Neural cell (in vitro differentiated cells): ENCODE measurements at regions not wholly inside any gene's neighbourhood (a gene's known extent, or its start where the extent isn't known, plus 50 kb on each side); places are given as distances from the start of the nearest gene placed in this dataset.

ENCODE experiments used
- H2AFZ ChIP-seq: fragments of 200-600, 300-800 bp; sonication (generic), shearing (Covaris generic); 2 replicates; pipeline ENCODE4 v1.6.0; 2014; ENCODE audit warnings: low read depth, mild to moderate bottlenecking, antibody characterized with exemption, low read length, moderate library complexity
- H3F3A ChIP-seq: fragments of 200-600 bp; shearing (Covaris generic); 2 replicates; pipeline ENCODE4 v1.6.1; 2016; ENCODE audit warnings: mild to moderate bottlenecking, moderate library complexity, mixed read lengths, antibody characterized with exemption, low read length; ENCODE audit not compliant: insufficient read depth, poor library complexity, severe bottlenecking
- H3K27ac ChIP-seq: fragments of 200-600, 300-800 bp; sonication (generic), shearing (Covaris generic); 2 replicates; pipeline ENCODE4 v1.5.1; 2014; ENCODE audit warnings: mild to moderate bottlenecking, low read length, moderate library complexity
- H3K27me3 ChIP-seq: fragments of 300-800, 200-600 bp; sonication (generic), shearing (Covaris generic); 2 replicates; pipeline ENCODE4 v1.6.0; 2014; ENCODE audit warnings: mild to moderate bottlenecking, low read depth, low read length, moderate library complexity; ENCODE audit not compliant: insufficient read depth
- H3K36me3 ChIP-seq: fragments of 300-800, 200-600 bp; sonication (generic), shearing (Covaris generic); 2 replicates; pipeline ENCODE4 v1.5.1; 2014; ENCODE audit warnings: mild to moderate bottlenecking, antibody characterized with exemption, low read length, moderate library complexity; ENCODE audit not compliant: insufficient read depth
- H3K4me2 ChIP-seq: fragments of 300-800, 200-600 bp; sonication (generic), shearing (Covaris generic); 2 replicates; pipeline ENCODE4 v1.6.0; 2014; ENCODE audit warnings: mild to moderate bottlenecking, low read length
- H3K4me3 ChIP-seq: fragments of 300-800, 200-600 bp; sonication (generic), shearing (Covaris generic); 2 replicates; pipeline ENCODE4 v1.5.1; 2014; ENCODE audit warnings: mild to moderate bottlenecking, low read length, moderate library complexity
- H3K79me2 ChIP-seq: fragments of 200-600 bp; shearing (Covaris generic); replicated peaks from 2 replicates; pipeline ENCODE4 v1.6.0; 2014; ENCODE audit warnings: mild to moderate bottlenecking, low read length, moderate library complexity; ENCODE audit not compliant: insufficient read depth
- H3K9ac ChIP-seq: fragments of 300-800, 200-600 bp; sonication (generic), shearing (Covaris generic); 2 replicates; pipeline ENCODE4 v1.6.1; 2016; ENCODE audit warnings: mild to moderate bottlenecking, low read length, mixed read lengths
- H3K9me2 ChIP-seq: fragments of 200-600 bp; shearing (Covaris generic); 2 replicates; pipeline ENCODE4 v1.6.1; 2016; ENCODE audit warnings: mild to moderate bottlenecking, low read length, mixed read lengths; ENCODE audit not compliant: insufficient read depth
- H3K9me3 ChIP-seq: fragments of 200-600, 300-800 bp; sonication (generic), shearing (Covaris generic); 2 replicates; pipeline ENCODE4 v1.6.1; 2016; ENCODE audit warnings: mild to moderate bottlenecking, mixed run types, low read length, moderate library complexity, mixed read lengths
- H4K20me1 ChIP-seq: fragments of 200-600 bp; shearing (Covaris generic); 2 replicates; pipeline ENCODE4 v1.6.1; 2016; ENCODE audit warnings: mild to moderate bottlenecking, mixed run types; ENCODE audit not compliant: insufficient read depth
- EP300 ChIP-seq: fragments of 450-650 bp; conservative IDR thresholded peaks from 2 replicates; pipeline ENCODE4 v1.6.1; 2014; ENCODE audit warnings: antibody characterized with exemption, mild to moderate bottlenecking, moderate library complexity; ENCODE audit not compliant: poor library complexity, severe bottlenecking
- EZH2 ChIP-seq: fragments of 200-600, 300-800 bp; shearing (Covaris generic), sonication (generic); IDR thresholded peaks from 2 replicates; pipeline ENCODE4 v1.6.1; 2014; ENCODE audit warnings: antibody characterized with exemption, low read length, borderline replicate concordance, mild to moderate bottlenecking; ENCODE audit not compliant: insufficient read depth, poor library complexity, severe bottlenecking
- MXI1 ChIP-seq: fragments of 450-650 bp; conservative IDR thresholded peaks from 2 replicates; pipeline ENCODE4 v1.6.1; 2014; ENCODE audit warnings: antibody characterized with exemption, mild to moderate bottlenecking; ENCODE audit not compliant: poor library complexity, severe bottlenecking
- POLR2AphosphoS5 ChIP-seq: IDR thresholded peaks from 2 replicates; pipeline ENCODE4 v1.6.1; 2012
- RAD21 ChIP-seq: fragments of 450-650 bp; conservative IDR thresholded peaks from 2 replicates; pipeline ENCODE4 v1.6.1; 2014; ENCODE audit warnings: antibody characterized with exemption, mild to moderate bottlenecking, moderate library complexity
- SMC3 ChIP-seq: fragments of 450-650 bp; conservative IDR thresholded peaks from 2 replicates; pipeline ENCODE4 v1.6.1; 2014; ENCODE audit warnings: antibody characterized with exemption, mild to moderate bottlenecking, moderate library complexity; ENCODE audit not compliant: poor library complexity
- TAF1 ChIP-seq: IDR thresholded peaks from 2 replicates; pipeline ENCODE4 v1.6.1; 2012; ENCODE audit warnings: low read depth
- TF ChIP-seq, protein P1 (sequence below): IDR thresholded peaks from 2 replicates; pipeline ENCODE4 v1.6.1; 2012; ENCODE audit warnings: borderline replicate concordance
- TF ChIP-seq, protein P2 (sequence below): fragments of 450-650 bp; IDR thresholded peaks from 2 replicates; pipeline ENCODE4 v1.5.1; 2014; ENCODE audit warnings: antibody characterized with exemption, mild to moderate bottlenecking, moderate library complexity; ENCODE audit not compliant: poor library complexity, severe bottlenecking

DNA sequence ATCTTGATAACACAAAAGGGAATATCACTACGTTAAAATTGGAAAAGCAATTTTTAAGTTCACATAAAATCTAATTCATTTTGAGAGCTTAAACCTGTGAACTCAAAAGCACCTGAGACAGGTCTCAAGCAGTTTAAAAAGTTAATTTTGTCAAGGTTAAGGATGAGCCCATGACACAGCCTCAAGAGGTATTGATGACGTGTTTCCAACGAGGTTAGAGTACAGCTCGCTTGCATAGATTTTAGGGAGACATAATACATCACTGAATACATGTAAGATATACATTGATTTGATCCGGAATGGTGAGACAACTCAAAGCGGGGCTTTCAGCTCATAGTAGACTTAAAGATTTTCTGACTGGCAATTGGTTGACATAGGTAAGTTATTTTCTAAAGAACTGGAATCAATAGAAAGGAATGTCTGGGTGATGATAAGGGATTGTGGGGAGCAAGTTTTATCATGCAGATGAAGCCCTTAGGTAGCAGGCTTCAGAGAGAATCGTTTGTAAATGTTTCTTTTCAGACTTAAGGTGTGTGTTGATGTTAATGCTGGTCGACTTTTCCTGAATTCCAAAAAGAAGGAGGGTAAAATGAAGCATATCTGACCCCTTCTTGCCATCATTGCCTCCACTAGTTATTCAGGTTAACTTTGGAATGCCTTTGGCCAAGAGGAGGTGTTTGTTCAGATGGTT, 2890.6 kb downstream of the PCDH9 start:
- no peak overlapping the region for H3K4me3 ChIP-seq
- no peaks in the 10 kb centered on the region for H3K79me2 ChIP-seq
- no peaks in the 10 kb centered on the region for H3K27me3 ChIP-seq
- H3K4me2 ChIP-seq, result no peak overlapping the region
- no peak overlapping the region for H2AFZ ChIP-seq
- H3K9me3 ChIP-seq, result no peaks in the 10 kb centered on the region
- no peaks in the 10 kb centered on the region for H3K36me3 ChIP-seq
- no peaks in the 10 kb centered on the region for H3K9me2 ChIP-seq
- H3K27ac ChIP-seq, result no peak overlapping the region
- H4K20me1 ChIP-seq, result no peaks in the 10 kb centered on the region
- TF ChIP-seq SMC3 (no peak), EZH2 (no peak)
- no peaks in the 10 kb centered on the region for H3F3A ChIP-seq
- H3K9ac ChIP-seq, result no peak overlapping the region

DNA sequence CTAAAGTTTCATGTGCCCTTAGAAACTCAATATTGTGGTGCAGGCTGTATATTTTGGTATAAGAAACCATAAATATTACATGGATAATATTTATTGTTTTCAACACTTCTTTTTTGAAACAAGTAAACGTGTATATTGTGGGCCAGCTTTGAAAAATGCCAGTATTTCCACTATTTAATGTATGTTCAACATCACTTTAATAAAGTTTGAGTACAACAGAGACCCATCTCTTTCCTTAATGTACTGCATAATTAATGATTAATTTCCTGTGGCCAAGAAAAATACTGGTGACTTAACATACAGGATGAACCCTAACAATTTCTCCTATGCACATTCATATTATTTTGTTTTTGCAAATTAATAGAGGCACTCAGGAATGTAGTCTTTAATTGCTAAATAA, 2891.5 kb downstream of the PCDH9 start:
- H3K9ac ChIP-seq, result no peak overlapping the region
- no peaks in the 10 kb centered on the region for H3K36me3 ChIP-seq
- H4K20me1 ChIP-seq, result no peaks in the 10 kb centered on the region
- no peak overlapping the region for H2AFZ ChIP-seq
- H3K9me3 ChIP-seq, result no peaks in the 10 kb centered on the region
- no peaks in the 10 kb centered on the region for H3F3A ChIP-seq
- no peaks in the 10 kb centered on the region for H3K79me2 ChIP-seq
- H3K27ac ChIP-seq, result no peak overlapping the region
- TF ChIP-seq, protein P1, sequence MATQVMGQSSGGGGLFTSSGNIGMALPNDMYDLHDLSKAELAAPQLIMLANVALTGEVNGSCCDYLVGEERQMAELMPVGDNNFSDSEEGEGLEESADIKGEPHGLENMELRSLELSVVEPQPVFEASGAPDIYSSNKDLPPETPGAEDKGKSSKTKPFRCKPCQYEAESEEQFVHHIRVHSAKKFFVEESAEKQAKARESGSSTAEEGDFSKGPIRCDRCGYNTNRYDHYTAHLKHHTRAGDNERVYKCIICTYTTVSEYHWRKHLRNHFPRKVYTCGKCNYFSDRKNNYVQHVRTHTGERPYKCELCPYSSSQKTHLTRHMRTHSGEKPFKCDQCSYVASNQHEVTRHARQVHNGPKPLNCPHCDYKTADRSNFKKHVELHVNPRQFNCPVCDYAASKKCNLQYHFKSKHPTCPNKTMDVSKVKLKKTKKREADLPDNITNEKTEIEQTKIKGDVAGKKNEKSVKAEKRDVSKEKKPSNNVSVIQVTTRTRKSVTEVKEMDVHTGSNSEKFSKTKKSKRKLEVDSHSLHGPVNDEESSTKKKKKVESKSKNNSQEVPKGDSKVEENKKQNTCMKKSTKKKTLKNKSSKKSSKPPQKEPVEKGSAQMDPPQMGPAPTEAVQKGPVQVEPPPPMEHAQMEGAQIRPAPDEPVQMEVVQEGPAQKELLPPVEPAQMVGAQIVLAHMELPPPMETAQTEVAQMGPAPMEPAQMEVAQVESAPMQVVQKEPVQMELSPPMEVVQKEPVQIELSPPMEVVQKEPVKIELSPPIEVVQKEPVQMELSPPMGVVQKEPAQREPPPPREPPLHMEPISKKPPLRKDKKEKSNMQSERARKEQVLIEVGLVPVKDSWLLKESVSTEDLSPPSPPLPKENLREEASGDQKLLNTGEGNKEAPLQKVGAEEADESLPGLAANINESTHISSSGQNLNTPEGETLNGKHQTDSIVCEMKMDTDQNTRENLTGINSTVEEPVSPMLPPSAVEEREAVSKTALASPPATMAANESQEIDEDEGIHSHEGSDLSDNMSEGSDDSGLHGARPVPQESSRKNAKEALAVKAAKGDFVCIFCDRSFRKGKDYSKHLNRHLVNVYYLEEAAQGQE, result no peak
- TF ChIP-seq EZH2, result no peak
- no peak for TF ChIP-seq EP300
- TF ChIP-seq MXI1, result no peak
- TF ChIP-seq SMC3, result no peak
- TF ChIP-seq RAD21, result no peak
- TF ChIP-seq POLR2AphosphoS5, result no peak
- TF ChIP-seq TAF1, result no peak
- TF ChIP-seq, protein P2, sequence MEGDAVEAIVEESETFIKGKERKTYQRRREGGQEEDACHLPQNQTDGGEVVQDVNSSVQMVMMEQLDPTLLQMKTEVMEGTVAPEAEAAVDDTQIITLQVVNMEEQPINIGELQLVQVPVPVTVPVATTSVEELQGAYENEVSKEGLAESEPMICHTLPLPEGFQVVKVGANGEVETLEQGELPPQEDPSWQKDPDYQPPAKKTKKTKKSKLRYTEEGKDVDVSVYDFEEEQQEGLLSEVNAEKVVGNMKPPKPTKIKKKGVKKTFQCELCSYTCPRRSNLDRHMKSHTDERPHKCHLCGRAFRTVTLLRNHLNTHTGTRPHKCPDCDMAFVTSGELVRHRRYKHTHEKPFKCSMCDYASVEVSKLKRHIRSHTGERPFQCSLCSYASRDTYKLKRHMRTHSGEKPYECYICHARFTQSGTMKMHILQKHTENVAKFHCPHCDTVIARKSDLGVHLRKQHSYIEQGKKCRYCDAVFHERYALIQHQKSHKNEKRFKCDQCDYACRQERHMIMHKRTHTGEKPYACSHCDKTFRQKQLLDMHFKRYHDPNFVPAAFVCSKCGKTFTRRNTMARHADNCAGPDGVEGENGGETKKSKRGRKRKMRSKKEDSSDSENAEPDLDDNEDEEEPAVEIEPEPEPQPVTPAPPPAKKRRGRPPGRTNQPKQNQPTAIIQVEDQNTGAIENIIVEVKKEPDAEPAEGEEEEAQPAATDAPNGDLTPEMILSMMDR, result no peak
- no peaks in the 10 kb centered on the region for H3K9me2 ChIP-seq
- no peak overlapping the region for H3K4me3 ChIP-seq
- H3K4me2 ChIP-seq, result no peak overlapping the region
- H3K27me3 ChIP-seq, result no peaks in the 10 kb centered on the region

DNA sequence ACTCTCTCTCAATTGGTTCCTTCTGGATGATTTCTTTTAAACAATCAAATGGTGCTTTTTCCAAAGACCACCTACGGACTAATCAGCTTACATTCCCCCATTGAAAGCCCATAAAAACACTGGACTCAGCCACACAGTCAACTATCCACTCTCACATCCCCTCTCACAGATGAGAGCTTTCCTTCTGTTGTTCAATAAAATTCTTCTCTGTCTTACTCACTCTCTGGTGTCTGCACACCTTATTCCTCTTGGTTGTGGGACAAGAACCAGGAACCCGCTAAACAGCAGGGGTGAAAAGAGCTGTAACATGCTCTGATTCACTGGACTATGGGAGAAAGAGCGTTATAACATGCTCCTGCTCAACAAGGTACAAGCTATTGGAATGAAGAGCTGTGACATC, 2896.2 kb downstream of the PCDH9 start:
- H3K36me3 ChIP-seq, result no peaks in the 10 kb centered on the region
- no peaks in the 10 kb centered on the region for H3K79me2 ChIP-seq
- no peaks in the 10 kb centered on the region for H3K9me3 ChIP-seq
- no peak overlapping the region for H3K4me2 ChIP-seq
- H4K20me1 ChIP-seq, result no peaks in the 10 kb centered on the region
- H3K27me3 ChIP-seq, result no peaks in the 10 kb centered on the region
- H3K4me3 ChIP-seq, result no peak overlapping the region
- no peak overlapping the region for H3K9ac ChIP-seq
- no peak overlapping the region for H3K27ac ChIP-seq
- H2AFZ ChIP-seq, result no peak overlapping the region
- H3K9me2 ChIP-seq, result no peaks in the 10 kb centered on the region
- H3F3A ChIP-seq, result no peaks in the 10 kb centered on the region
- TF ChIP-seq MXI1 (no peak), SMC3 (no peak), EZH2 (no peak), TAF1 (no peak), EP300 (no peak), RAD21 (no peak), POLR2AphosphoS5 (no peak)
- TF ChIP-seq, protein P2, result no peak
- TF ChIP-seq, protein P1, result no peak
